Stomach (tissue), 4 donors: ENCODE measurements at regions not wholly inside any gene's neighbourhood (a gene's known extent, or its start where the extent isn't known, plus 50 kb on each side); places are given as distances from the start of the nearest gene placed in this dataset.
"Not testable (repeated sequence)": the region's sequence is repeated elsewhere in the genome, so short reads cannot be mapped to it uniquely, and the experiment has no call there.

Experiments
- EP300 ChIP-seq: sonication (generic); formaldehyde crosslinking; IDR thresholded peaks from one replicate; pipeline ENCODE4 v1.6.1; 2017; ENCODE audit warnings: antibody characterized with exemption
- POLR2A ChIP-seq, 4 donors: fragments of 450-650 bp; IDR thresholded peaks; one replicate each; pipeline ENCODE4 v1.6.1; 2016; ENCODE audit warnings: antibody characterized with exemption in 4 of 4, control low read depth in 2 of 4, mild to moderate bottlenecking in 1 of 4, moderate library complexity in 1 of 4
- POLR2AphosphoS5 ChIP-seq, 3 donors: sonication (generic); formaldehyde crosslinking; IDR thresholded peaks; one replicate each; pipeline ENCODE4 v1.6.1; 2016; ENCODE audit warnings: antibody characterized with exemption in 3 of 3
- TF ChIP-seq, protein P1 (sequence below), 7 experiments: fragments of 450-650 bp in 4 of 7; fragments of 200-600 bp in 3 of 7; sonication (generic) in 3 of 7; IDR thresholded peaks; one replicate each; pipeline ENCODE4 v1.5.1; 2016 to 2019; ENCODE audit warnings: antibody characterized with exemption in 7 of 7, control low read depth in 2 of 7, mild to moderate bottlenecking in 1 of 7

DNA sequence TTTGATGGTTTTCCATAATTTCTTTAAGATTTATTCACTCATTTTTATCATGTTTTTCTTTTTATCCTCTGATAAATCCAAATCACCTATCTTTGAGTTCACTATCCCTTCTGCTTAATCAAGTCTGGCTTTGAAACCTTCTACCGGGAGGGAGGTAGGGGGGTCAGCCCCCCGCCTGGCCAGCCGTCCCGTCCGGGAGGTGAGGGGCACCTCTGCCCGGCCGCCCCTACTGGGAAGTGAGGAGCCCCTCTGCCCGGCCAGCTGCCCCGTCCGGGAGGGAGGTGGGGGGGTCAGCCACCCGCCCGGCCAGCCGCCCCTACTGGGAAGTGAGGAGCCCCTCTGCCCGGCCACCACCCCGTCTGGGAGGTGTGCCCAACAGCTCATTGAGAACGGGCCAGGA is 363.3 kb downstream of the RFC3 start:
- TF ChIP-seq, protein P1, sequence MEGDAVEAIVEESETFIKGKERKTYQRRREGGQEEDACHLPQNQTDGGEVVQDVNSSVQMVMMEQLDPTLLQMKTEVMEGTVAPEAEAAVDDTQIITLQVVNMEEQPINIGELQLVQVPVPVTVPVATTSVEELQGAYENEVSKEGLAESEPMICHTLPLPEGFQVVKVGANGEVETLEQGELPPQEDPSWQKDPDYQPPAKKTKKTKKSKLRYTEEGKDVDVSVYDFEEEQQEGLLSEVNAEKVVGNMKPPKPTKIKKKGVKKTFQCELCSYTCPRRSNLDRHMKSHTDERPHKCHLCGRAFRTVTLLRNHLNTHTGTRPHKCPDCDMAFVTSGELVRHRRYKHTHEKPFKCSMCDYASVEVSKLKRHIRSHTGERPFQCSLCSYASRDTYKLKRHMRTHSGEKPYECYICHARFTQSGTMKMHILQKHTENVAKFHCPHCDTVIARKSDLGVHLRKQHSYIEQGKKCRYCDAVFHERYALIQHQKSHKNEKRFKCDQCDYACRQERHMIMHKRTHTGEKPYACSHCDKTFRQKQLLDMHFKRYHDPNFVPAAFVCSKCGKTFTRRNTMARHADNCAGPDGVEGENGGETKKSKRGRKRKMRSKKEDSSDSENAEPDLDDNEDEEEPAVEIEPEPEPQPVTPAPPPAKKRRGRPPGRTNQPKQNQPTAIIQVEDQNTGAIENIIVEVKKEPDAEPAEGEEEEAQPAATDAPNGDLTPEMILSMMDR (IDR thresholded peaks at IDR 0.05): not testable (repeated sequence)
- TF ChIP-seq POLR2A (IDR thresholded peaks at IDR 0.05); EP300; POLR2AphosphoS5 (IDR thresholded peaks at IDR 0.05): not testable (repeated sequence)
